GM13976 (cell line): ENCODE measurements at regions not wholly inside any gene's neighbourhood (a gene's known extent, or its start where the extent isn't known, plus 50 kb on each side); places are given as distances from the start of the nearest gene placed in this dataset.
"Not testable (repeated sequence)": the region's sequence is repeated elsewhere in the genome, so short reads cannot be mapped to it uniquely, and the experiment has no call there.

Experiments used
- DNase-seq: peaks from one replicate; pipeline ENCODE4 v3.0.0; 2012; ENCODE audit warnings: low spot score
- in situ Hi-C: fragments of 300-500 bp; cut with MboI; formaldehyde crosslinking; loops from one replicate; pipeline ENCODE4 v1.12.0; 2022; ENCODE audit warnings: low sequenced_read_pairs, mixed read lengths, inconsistent platforms; ENCODE audit not compliant: unreplicated experiment
- TF ChIP-seq, protein P1 (sequence below): IDR thresholded peaks from 2 replicates; pipeline ENCODE4 v1.5.1; 2012; ENCODE audit warnings: borderline replicate concordance, mild to moderate bottlenecking; ENCODE audit not compliant: insufficient read depth; ENCODE audit errors: extremely low read depth, missing control alignments, control extremely low read depth

GRCh38 chr1:208731981-208732821 is 488.0 kb upstream of the PLXNA2 start:
- in situ Hi-C loops, result no loop called here
- TF ChIP-seq, protein P1, sequence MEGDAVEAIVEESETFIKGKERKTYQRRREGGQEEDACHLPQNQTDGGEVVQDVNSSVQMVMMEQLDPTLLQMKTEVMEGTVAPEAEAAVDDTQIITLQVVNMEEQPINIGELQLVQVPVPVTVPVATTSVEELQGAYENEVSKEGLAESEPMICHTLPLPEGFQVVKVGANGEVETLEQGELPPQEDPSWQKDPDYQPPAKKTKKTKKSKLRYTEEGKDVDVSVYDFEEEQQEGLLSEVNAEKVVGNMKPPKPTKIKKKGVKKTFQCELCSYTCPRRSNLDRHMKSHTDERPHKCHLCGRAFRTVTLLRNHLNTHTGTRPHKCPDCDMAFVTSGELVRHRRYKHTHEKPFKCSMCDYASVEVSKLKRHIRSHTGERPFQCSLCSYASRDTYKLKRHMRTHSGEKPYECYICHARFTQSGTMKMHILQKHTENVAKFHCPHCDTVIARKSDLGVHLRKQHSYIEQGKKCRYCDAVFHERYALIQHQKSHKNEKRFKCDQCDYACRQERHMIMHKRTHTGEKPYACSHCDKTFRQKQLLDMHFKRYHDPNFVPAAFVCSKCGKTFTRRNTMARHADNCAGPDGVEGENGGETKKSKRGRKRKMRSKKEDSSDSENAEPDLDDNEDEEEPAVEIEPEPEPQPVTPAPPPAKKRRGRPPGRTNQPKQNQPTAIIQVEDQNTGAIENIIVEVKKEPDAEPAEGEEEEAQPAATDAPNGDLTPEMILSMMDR, result no peak
- DNase-seq, result peak; percentile 42

- no peak for DNase-seq
- in situ Hi-C loops, result no loop called here
- TF ChIP-seq, protein P1, result no peak
Observed at GRCh38 chr1:208737161-208737560, 493.0 kb upstream of the PLXNA2 start.

- TF ChIP-seq, protein P1, result no peak
- no peak for DNase-seq
Observed at GRCh38 chr1:208737922-208738321, 493.7 kb upstream of the PLXNA2 start.

GRCh38 chr1:208739636-208740035 is 495.5 kb upstream of the PLXNA2 start:
- DNase-seq, in situ Hi-C loops: not testable (repeated sequence)

More at GRCh38 chr1:208737922-208738321, 493.7 kb upstream of the PLXNA2 start:
- in situ Hi-C loops, result no loop called here

- TF ChIP-seq, protein P1, result no peak
- DNase-seq, result no peak
- in situ Hi-C loops, result no loop called here
Observed at GRCh38 chr1:208741296-208741695, 497.1 kb upstream of the PLXNA2 start.

DNA sequence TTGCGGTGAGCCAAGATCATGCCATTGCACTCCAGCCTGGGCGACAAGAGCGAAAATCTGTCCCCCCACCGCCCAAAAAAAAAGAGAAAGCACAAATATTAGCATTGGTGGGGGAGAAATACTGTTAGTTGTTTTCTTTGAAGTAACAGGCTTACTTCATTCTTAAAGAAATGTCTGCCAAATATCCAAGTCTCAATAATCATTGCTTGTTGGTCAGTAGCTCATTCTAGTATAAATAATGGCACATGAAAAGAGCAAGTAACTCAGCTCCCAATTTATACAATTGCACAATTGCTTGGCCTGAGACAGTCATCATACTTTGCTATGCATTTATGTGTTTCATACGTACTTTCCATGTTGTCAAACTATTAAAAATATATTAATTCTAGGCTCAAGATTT is 499.2 kb upstream of the PLXNA2 start:
- in situ Hi-C loops, result no loop called here
- TF ChIP-seq, protein P1, result no peak
- DNase-seq, result no peak

GRCh38 chr1:208747979-208748378 is 503.8 kb upstream of the PLXNA2 start:
- DNase-seq, result no peak
- in situ Hi-C loops, result no loop called here
- TF ChIP-seq, protein P1, result no peak
